ENCODE measurements at regions not wholly inside any gene's neighbourhood (a gene's known extent, or its start where the extent isn't known, plus 50 kb on each side); places are given as distances from the start of the nearest gene placed in this dataset.

- ChIA-PET CTCF (no interaction called here), POLR2A (ENCODE audit: low non-redundant PET) (no interaction called here)
- DNase-seq (ENCODE audit: low spot score) = no peak
- H3K27ac ChIP-seq = no peak overlapping the region
- TF ChIP-seq CTCF (conservative IDR thresholded peaks at IDR 0.05; ENCODE audit: low read depth) = no peak
These were observed 88.8 kb upstream of the PCDH18 start for GRCh38 chr4:137621056-137621455.

- no peak for TF ChIP-seq CTCF (conservative IDR thresholded peaks at IDR 0.05; ENCODE audit: low read depth)
- ChIA-PET POLR2A (ENCODE audit: low non-redundant PET) (no interaction called here), CTCF (no interaction called here)
- no peak for DNase-seq (ENCODE audit: low spot score)
- H3K27ac ChIP-seq = no peak overlapping the region
These were observed 82.2 kb upstream of the PCDH18 start for GRCh38 chr4:137614491-137614890.

GRCh38 chr4:137611998-137612700 lies 79.9 kb upstream of the PCDH18 start:
- POLR2A ChIA-PET (ENCODE audit: low non-redundant PET) = no interaction called here
- TF ChIP-seq CTCF (conservative IDR thresholded peaks at IDR 0.05; ENCODE audit: low read depth) = no peak
- DNase-seq (ENCODE audit: low spot score) = no peak
- CTCF ChIA-PET = no interaction called here
- H3K27ac ChIP-seq = no peak overlapping the region

- ChIA-PET CTCF (no interaction called here), POLR2A (ENCODE audit: low non-redundant PET) (no interaction called here)
- TF ChIP-seq CTCF (conservative IDR thresholded peaks at IDR 0.05; ENCODE audit: low read depth) = 0 out of 2 replicates have a peak, but pooled peaks have one; percentile 14
- DNase-seq (ENCODE audit: low spot score) = peak; percentile 6
- H3K27ac ChIP-seq = no peak overlapping the region
These were observed 78.7 kb upstream of the PCDH18 start for GRCh38 chr4:137610960-137611359.

- POLR2A ChIA-PET (ENCODE audit: low non-redundant PET) = no interaction called here
- no peak for DNase-seq (ENCODE audit: low spot score)
- H3K27ac ChIP-seq = no peak overlapping the region
- no peak for TF ChIP-seq CTCF (conservative IDR thresholded peaks at IDR 0.05; ENCODE audit: low read depth)
- CTCF ChIA-PET = interaction anchor here (0.7 kb wide), 1 partner anchor 9 kb away, joined by 3 read pairs; no protein-coding TSS in a partner anchor
These were observed 77.6 kb upstream of the PCDH18 start for GRCh38 chr4:137609718-137610430.

GRCh38 chr4:137608085-137608484 lies 75.8 kb upstream of the PCDH18 start:
- POLR2A ChIA-PET (ENCODE audit: low non-redundant PET) = no interaction called here
- H3K27ac ChIP-seq = no peak overlapping the region
- no peak for TF ChIP-seq CTCF (conservative IDR thresholded peaks at IDR 0.05; ENCODE audit: low read depth)
- CTCF ChIA-PET = no interaction called here
- DNase-seq (ENCODE audit: low spot score) = no peak
